Gastroesophageal sphincter (tissue), 4 donors: ENCODE measurements at regions not wholly inside any gene's neighbourhood (a gene's known extent, or its start where the extent isn't known, plus 50 kb on each side); places are given as distances from the start of the nearest gene placed in this dataset.
A peak's percentile ranks its signal among the peaks of the same experiment; 100 is the strongest.

Experiments
- ATAC-seq: fragments of 150-250 bp; one replicate; pipeline ENCODE4 v1.9.1; 2016; ENCODE audit warnings: mild to moderate bottlenecking, moderate library complexity
- H3K27ac ChIP-seq, 4 donors: fragments of 200-600 bp; sonication (generic) in 3 of 4; 1 replicate in 3 of 4; 2 replicates in 1 of 4; pipeline ENCODE4 v1.5.1; 2016 to 2019
- H3K27me3 ChIP-seq: fragments of 200-600 bp; sonication (generic); one replicate; pipeline ENCODE4 v1.5.1; 2019
- H3K36me3 ChIP-seq, 2 donors: fragments of 200-600 bp; sonication (generic); one replicate each; pipeline ENCODE4 v1.5.1; 2019; ENCODE audit warnings: control low read depth in 1 of 2
- H3K4me1 ChIP-seq, 3 donors: fragments of 200-600 bp; sonication (generic); 1 replicate in 2 of 3; 2 replicates in 1 of 3; pipeline ENCODE4 v1.5.1; 2016 to 2019; ENCODE audit warnings: control low read depth in 2 of 3
- H3K4me3 ChIP-seq, 2 donors: fragments of 200-600 bp; sonication (generic); one replicate each; pipeline ENCODE4 v1.5.1; 2019; ENCODE audit warnings: mild to moderate bottlenecking in 1 of 2, moderate library complexity in 1 of 2
- H3K9me3 ChIP-seq, 3 donors: fragments of 200-600 bp; sonication (generic); one replicate each; pipeline ENCODE4 v1.5.1; 2017 to 2019; ENCODE audit warnings: control low read depth in 2 of 3
- EP300 ChIP-seq: sonication (generic); formaldehyde crosslinking; IDR thresholded peaks from one replicate; pipeline ENCODE4 v1.6.1; 2017; ENCODE audit warnings: antibody characterized with exemption, mild to moderate bottlenecking
- POLR2A ChIP-seq, 2 donors: fragments of 450-650 bp; IDR thresholded peaks; one replicate each; pipeline ENCODE4 v1.6.1; 2017; ENCODE audit warnings: antibody characterized with exemption in 2 of 2, mild to moderate bottlenecking in 2 of 2, moderate library complexity in 1 of 2
- POLR2AphosphoS5 ChIP-seq: sonication (generic); formaldehyde crosslinking; IDR thresholded peaks from one replicate; pipeline ENCODE4 v1.6.1; 2017; ENCODE audit warnings: antibody characterized with exemption
- WGBS, 2 donors: methylation state at CpG; one replicate each; pipeline ENCODE4 v1.1.5; 2018; ENCODE audit warnings: low coverage in 1 of 2; 5-methylcytosine and 5-hydroxymethylcytosine counted together
- TF ChIP-seq, protein P1 (sequence below), 4 experiments: fragments of 200-600 bp in 2 of 4; fragments of 450-650 bp in 2 of 4; sonication (generic) in 1 of 4; IDR thresholded peaks; one replicate each; pipeline ENCODE4 v1.5.1; 2017 to 2019; ENCODE audit warnings: antibody characterized with exemption in 4 of 4, mild to moderate bottlenecking in 2 of 4, moderate library complexity in 2 of 4

DNA sequence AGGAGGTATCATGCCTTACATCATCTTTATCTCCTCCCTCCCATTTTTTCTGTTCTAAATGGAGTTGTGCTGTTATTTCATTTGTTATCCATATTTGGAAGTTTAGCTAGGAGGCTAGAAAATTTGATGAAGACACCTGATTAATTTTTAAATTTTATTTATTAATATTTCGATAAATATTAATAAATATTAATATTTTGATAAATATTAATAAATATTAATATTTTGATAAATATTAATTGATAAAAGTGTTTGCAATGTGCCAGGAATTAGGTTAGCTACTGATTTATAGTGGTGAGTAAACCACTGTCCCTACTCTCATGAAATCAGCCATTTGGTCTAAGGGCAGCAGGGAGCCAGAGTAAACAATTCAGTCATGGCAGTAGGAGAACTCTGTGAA is 161.4 kb downstream of the GNAT3 start:
- 14 to 29% methylated on average over 1 of the region's 1 CpG for WGBS, 2 donors
- no peak for ATAC-seq
- no peaks in the 10 kb centered on the region for H3K9me3 ChIP-seq

DNA sequence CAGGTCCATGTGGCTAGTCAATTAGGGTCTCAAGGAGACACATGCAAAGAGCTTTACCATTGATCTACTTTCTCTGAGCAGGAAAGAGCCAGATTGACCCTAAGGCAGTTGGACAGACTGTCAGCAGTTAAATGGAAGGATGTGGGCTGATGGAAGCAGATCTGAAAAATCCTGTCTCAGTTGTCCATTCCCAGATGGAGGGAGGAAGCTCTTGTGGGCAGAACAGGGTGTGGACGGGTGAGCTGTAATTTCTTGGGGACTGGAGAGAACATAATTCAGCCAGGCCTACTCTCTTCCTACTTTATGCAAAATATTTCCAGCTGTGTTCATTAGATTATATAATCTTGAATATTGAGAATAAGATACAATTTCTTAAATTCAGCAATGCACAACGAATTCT is 163.6 kb downstream of the GNAT3 start:
- Histone ChIP-seq H3K9me3 (no peaks in the 10 kb centered on the region), H3K27me3 (no peaks in the 10 kb centered on the region), H3K4me3 (no peak overlapping the region), H3K36me3 (no peaks in the 10 kb centered on the region), H3K27ac (no peak overlapping the region), H3K4me1 (peaks cover 0 to 14% (median 4%) of the 10 kb centered on the region in 3 donors)
- WGBS, 2 donors: 73 to 76% methylated on average over 2 of the region's 2 CpGs
- ATAC-seq: no peak
- TF ChIP-seq POLR2AphosphoS5: no peak
- no peak for TF ChIP-seq POLR2A (IDR thresholded peaks at IDR 0.05)
- TF ChIP-seq, protein P1, sequence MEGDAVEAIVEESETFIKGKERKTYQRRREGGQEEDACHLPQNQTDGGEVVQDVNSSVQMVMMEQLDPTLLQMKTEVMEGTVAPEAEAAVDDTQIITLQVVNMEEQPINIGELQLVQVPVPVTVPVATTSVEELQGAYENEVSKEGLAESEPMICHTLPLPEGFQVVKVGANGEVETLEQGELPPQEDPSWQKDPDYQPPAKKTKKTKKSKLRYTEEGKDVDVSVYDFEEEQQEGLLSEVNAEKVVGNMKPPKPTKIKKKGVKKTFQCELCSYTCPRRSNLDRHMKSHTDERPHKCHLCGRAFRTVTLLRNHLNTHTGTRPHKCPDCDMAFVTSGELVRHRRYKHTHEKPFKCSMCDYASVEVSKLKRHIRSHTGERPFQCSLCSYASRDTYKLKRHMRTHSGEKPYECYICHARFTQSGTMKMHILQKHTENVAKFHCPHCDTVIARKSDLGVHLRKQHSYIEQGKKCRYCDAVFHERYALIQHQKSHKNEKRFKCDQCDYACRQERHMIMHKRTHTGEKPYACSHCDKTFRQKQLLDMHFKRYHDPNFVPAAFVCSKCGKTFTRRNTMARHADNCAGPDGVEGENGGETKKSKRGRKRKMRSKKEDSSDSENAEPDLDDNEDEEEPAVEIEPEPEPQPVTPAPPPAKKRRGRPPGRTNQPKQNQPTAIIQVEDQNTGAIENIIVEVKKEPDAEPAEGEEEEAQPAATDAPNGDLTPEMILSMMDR (IDR thresholded peaks at IDR 0.05): no peak
- TF ChIP-seq EP300: no peak

More for the DNA sequence above, 161.4 kb downstream of the GNAT3 start:
- H3K27ac ChIP-seq: no peak overlapping the region
- H3K36me3 ChIP-seq: no peaks in the 10 kb centered on the region
- H3K4me3 ChIP-seq: no peak overlapping the region
- no peaks in the 10 kb centered on the region for H3K27me3 ChIP-seq
- H3K4me1 ChIP-seq: peaks cover 0 to 14% (median 4%) of the 10 kb centered on the region in 3 donors
- TF ChIP-seq POLR2AphosphoS5 (no peak), EP300 (no peak), POLR2A (IDR thresholded peaks at IDR 0.05) (no peak)
- TF ChIP-seq, protein P1 (IDR thresholded peaks at IDR 0.05): no peak

GRCh38 chr7:80347173-80347572 is 164.7 kb downstream of the GNAT3 start:
- no peak for TF ChIP-seq EP300
- no peak for TF ChIP-seq POLR2AphosphoS5
- TF ChIP-seq, protein P1 (IDR thresholded peaks at IDR 0.05): no peak
- TF ChIP-seq POLR2A (IDR thresholded peaks at IDR 0.05): no peak
- Histone ChIP-seq H3K36me3 (no peaks in the 10 kb centered on the region), H3K9me3 (no peaks in the 10 kb centered on the region), H3K4me3 (no peak overlapping the region), H3K27ac (peak overlapping the region in 1 of 4 donors; percentile 12), H3K4me1 (peaks cover 0 to 14% (median 4%) of the 10 kb centered on the region in 3 donors), H3K27me3 (no peaks in the 10 kb centered on the region)
- 64% methylated on average over 1 of the region's 1 CpG; no CpG with 5 or more reads in 1 of the 2 donors for WGBS, 2 donors
- peak; percentile 67 for ATAC-seq

DNA sequence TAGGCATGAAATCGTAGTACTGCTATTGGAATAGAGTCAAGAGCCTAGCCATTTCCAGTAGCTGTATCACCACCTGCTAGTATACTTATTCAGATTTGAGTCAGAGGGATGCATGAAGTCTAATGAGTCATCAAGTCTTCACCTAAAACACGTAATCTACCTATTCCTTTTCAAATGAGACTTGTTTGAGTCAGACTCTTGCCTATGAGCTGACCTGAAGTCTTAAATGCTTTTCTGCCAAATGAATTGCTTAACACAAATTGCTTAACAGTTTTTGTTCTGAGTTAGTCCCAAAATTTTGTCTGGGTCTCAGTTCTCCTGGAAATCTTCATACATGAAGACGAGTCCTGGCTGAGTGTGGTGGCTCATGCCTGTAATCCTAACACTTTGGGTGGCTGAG is 165.2 kb downstream of the GNAT3 start:
- Histone ChIP-seq H3K27ac (peak overlapping the region in 1 of 4 donors; percentile 12), H3K9me3 (no peaks in the 10 kb centered on the region), H3K27me3 (no peaks in the 10 kb centered on the region), H3K4me1 (peaks cover 0 to 14% (median 4%) of the 10 kb centered on the region in 3 donors), H3K36me3 (no peaks in the 10 kb centered on the region), H3K4me3 (no peak overlapping the region)
- peak; percentile 70 for ATAC-seq
- WGBS, 2 donors: 42% methylated on average over 3 of the region's 3 CpGs
- TF ChIP-seq POLR2AphosphoS5 (peak; percentile 28), EP300 (no peak)

GRCh38 chr7:80335511-80336231 is 176.2 kb downstream of the GNAT3 start:
- Histone ChIP-seq H3K27ac (no peak overlapping the region), H3K4me3 (no peak overlapping the region), H3K27me3 (no peaks in the 10 kb centered on the region), H3K9me3 (no peaks in the 10 kb centered on the region), H3K36me3 (no peaks in the 10 kb centered on the region), H3K4me1 (peaks cover 4 to 17% (median 9%) of the 10 kb centered on the region in 3 donors)
- WGBS, 2 donors: 22 to 55% methylated on average over 6 to 7 of the region's 7 CpGs
- TF ChIP-seq EP300: no peak
- TF ChIP-seq POLR2A (IDR thresholded peaks at IDR 0.05): no peak
- no peak for TF ChIP-seq POLR2AphosphoS5
- TF ChIP-seq, protein P1 (IDR thresholded peaks at IDR 0.05): no peak
- peak; percentile 33 for ATAC-seq
